Vagina (tissue), 2 donors: ENCODE measurements at regions not wholly inside any gene's neighbourhood (a gene's known extent, or its start where the extent isn't known, plus 50 kb on each side); places are given as distances from the start of the nearest gene placed in this dataset.

Experiments
- DNase-seq, 2 donors: peaks; one replicate each; pipeline ENCODE4 v3.0.0-alpha.2; 2017; ENCODE audit errors: extremely low spot score in 2 of 2
- H3K27ac ChIP-seq: fragments of 200-600 bp; sonication (generic); one replicate; pipeline ENCODE4 v1.5.1; 2019
- H3K27me3 ChIP-seq: fragments of 200-600 bp; sonication (generic); one replicate; pipeline ENCODE4 v1.5.1; 2019
- H3K36me3 ChIP-seq, 2 donors: fragments of 200-600 bp; sonication (generic); one replicate each; pipeline ENCODE4 v1.5.1; 2017 to 2019
- H3K4me1 ChIP-seq: fragments of 200-600 bp; sonication (generic); one replicate; pipeline ENCODE4 v1.5.1; 2019
- H3K4me3 ChIP-seq, 2 donors: fragments of 200-600 bp; sonication (generic); 1 replicate in 1 of 2; 2 replicates in 1 of 2; pipeline ENCODE4 v1.5.1; 2016 to 2019
- H3K9me3 ChIP-seq: fragments of 200-600 bp; sonication (generic); one replicate; pipeline ENCODE4 v1.5.1; 2019
- POLR2A ChIP-seq, 2 donors: fragments of 450-650 bp; IDR thresholded peaks; one replicate each; pipeline ENCODE4 v1.6.1; 2017; ENCODE audit warnings: antibody characterized with exemption in 2 of 2, mild to moderate bottlenecking in 2 of 2, moderate library complexity in 2 of 2
- POLR2AphosphoS5 ChIP-seq, 2 donors: sonication (generic); formaldehyde crosslinking; IDR thresholded peaks; one replicate each; pipeline ENCODE4 v1.9.0; 2017; ENCODE audit warnings: antibody characterized with exemption in 2 of 2, mild to moderate bottlenecking in 2 of 2, low read depth in 1 of 2; ENCODE audit not compliant: insufficient read depth in 1 of 2
- intact Hi-C: fragments of 100-400 bp; cut with DNase I; formaldehyde crosslinking; loops from one replicate; pipeline ENCODE4 v1.15.1; 2023
- TF ChIP-seq, protein P1 (sequence below), 3 experiments: fragments of 450-650 bp in 2 of 3; fragments of 200-600 bp in 1 of 3; sonication (generic) in 1 of 3; IDR thresholded peaks; one replicate each; pipeline ENCODE4 v1.5.1; 2017 to 2019; ENCODE audit warnings: antibody characterized with exemption in 3 of 3, mild to moderate bottlenecking in 2 of 3, moderate library complexity in 2 of 3

DNA sequence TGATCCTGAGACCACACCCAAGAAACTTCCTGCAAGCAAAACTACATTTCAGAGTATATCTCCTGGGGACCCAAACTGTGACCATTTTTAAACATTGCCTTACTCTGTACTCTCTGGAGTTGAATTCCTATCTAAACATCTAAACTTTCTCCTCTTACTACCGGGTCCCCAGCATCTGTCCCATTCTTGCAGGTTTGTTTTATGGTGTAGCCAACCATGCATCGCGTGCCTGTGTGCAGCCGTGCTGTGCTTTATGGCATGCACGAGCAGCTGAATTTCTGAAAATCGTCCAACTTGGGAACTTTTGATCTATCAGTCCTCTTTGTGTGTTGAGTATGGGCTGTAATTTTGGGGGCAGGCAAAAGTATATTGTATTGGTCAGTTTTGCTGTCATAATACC lies 423.8 kb upstream of the DPP6 start:
- no peaks in the 10 kb centered on the region for H3K4me1 ChIP-seq
- no peaks in the 10 kb centered on the region for H3K27me3 ChIP-seq
- H3K9me3 ChIP-seq: no peaks in the 10 kb centered on the region
- no peak overlapping the region for H3K27ac ChIP-seq
- no peak overlapping the region for H3K4me3 ChIP-seq
- H3K36me3 ChIP-seq: no peaks in the 10 kb centered on the region
- intact Hi-C loops: no loop called here
- TF ChIP-seq POLR2A (IDR thresholded peaks at IDR 0.05) (no peak), POLR2AphosphoS5 (IDR thresholded peaks at IDR 0.05; ENCODE audit: insufficient read depth in 1 of 2, low read depth in 1 of 2) (no peak)
- TF ChIP-seq, protein P1, sequence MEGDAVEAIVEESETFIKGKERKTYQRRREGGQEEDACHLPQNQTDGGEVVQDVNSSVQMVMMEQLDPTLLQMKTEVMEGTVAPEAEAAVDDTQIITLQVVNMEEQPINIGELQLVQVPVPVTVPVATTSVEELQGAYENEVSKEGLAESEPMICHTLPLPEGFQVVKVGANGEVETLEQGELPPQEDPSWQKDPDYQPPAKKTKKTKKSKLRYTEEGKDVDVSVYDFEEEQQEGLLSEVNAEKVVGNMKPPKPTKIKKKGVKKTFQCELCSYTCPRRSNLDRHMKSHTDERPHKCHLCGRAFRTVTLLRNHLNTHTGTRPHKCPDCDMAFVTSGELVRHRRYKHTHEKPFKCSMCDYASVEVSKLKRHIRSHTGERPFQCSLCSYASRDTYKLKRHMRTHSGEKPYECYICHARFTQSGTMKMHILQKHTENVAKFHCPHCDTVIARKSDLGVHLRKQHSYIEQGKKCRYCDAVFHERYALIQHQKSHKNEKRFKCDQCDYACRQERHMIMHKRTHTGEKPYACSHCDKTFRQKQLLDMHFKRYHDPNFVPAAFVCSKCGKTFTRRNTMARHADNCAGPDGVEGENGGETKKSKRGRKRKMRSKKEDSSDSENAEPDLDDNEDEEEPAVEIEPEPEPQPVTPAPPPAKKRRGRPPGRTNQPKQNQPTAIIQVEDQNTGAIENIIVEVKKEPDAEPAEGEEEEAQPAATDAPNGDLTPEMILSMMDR (IDR thresholded peaks at IDR 0.05): no peak
- no peak for DNase-seq

DNA sequence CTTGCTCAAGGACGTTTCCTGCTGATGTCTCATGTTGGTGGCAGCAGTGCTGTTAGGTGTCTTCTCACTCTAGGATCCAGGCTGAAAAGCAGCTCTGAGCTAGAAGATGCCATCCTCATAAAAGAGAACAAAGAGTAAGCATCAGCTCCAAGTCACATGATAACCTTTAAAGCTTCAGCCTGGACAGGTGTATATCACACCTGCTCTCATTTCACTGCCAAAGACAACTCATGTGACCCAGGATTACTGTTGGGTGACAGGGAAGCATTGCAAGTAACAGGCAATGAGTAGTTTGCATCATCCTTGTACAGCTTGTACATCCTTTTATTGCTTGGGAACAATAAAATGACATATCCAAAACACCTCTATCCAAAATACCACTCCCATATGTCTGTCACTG lies 423.4 kb upstream of the DPP6 start:
- no peaks in the 10 kb centered on the region for H3K9me3 ChIP-seq
- no peaks in the 10 kb centered on the region for H3K36me3 ChIP-seq
- DNase-seq: no peak
- no peaks in the 10 kb centered on the region for H3K4me1 ChIP-seq
- intact Hi-C loops: no loop called here
- no peak overlapping the region for H3K4me3 ChIP-seq
- no peak overlapping the region for H3K27ac ChIP-seq
- H3K27me3 ChIP-seq: no peaks in the 10 kb centered on the region
- TF ChIP-seq, protein P1 (IDR thresholded peaks at IDR 0.05): no peak
- no peak for TF ChIP-seq POLR2A (IDR thresholded peaks at IDR 0.05)
- TF ChIP-seq POLR2AphosphoS5 (IDR thresholded peaks at IDR 0.05; ENCODE audit: insufficient read depth in 1 of 2, low read depth in 1 of 2): no peak

DNA sequence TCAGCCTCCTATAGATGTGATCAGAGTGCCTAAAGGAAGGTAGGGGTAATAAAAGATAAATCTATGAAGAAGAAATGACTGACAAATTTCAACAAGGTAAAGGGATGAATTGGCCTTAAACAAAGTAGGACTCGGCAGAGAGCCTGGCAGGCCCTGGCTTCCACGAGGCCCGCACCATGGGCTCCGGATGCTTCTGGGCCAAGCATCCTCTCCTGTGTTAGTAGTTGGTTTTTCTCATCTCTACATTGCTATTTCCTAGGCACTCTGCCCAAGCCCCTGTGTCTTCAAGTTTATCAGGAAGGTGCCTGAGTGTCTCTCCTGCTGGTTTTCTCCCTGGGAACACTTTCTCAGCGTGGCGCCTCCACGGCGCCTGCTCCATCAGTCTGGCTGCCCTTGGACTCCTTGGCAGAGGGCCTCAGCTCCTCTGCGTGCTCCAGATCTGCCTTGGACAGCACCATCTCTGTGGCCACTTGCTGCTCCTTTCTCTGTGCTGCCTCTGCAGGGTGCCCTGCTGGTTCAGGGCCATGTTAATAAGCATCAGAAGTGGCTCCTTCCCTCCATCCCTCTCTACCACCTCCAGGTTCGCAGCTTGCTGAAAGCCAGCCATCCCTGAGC lies 413.3 kb upstream of the DPP6 start:
- H3K36me3 ChIP-seq: no peaks in the 10 kb centered on the region
- TF ChIP-seq POLR2A (IDR thresholded peaks at IDR 0.05) (no peak), POLR2AphosphoS5 (IDR thresholded peaks at IDR 0.05; ENCODE audit: insufficient read depth in 1 of 2, low read depth in 1 of 2) (no peak)
- TF ChIP-seq, protein P1 (IDR thresholded peaks at IDR 0.05): no peak
- no peaks in the 10 kb centered on the region for H3K4me1 ChIP-seq
- DNase-seq: no peak
- H3K27ac ChIP-seq: no peak overlapping the region
- H3K27me3 ChIP-seq: no peaks in the 10 kb centered on the region
- H3K9me3 ChIP-seq: no peaks in the 10 kb centered on the region
- intact Hi-C loops: no loop called here
- no peak overlapping the region for H3K4me3 ChIP-seq

DNA sequence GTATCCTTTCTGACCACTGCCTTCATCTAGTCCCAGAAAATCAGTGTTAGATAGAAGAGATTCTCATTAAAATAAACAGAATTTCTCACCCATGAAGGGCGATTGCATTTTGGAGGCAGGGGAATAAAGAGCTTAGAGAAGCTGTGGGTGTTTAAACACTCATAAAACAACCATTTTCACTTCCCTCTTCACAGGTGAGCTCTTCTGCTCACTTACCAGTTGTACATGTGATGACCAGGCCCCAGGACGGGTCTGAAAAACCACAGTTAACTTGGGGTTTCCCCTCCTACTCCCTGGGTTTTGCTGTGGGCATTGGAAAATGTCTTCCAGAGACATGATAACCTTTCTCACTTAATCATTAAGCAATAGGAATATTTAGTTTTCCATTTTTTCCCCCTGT lies 411.6 kb upstream of the DPP6 start:
- Histone ChIP-seq H3K4me3 (no peak overlapping the region), H3K27me3 (no peaks in the 10 kb centered on the region), H3K9me3 (no peaks in the 10 kb centered on the region), H3K27ac (no peak overlapping the region), H3K36me3 (no peaks in the 10 kb centered on the region), H3K4me1 (no peaks in the 10 kb centered on the region)
- TF ChIP-seq POLR2AphosphoS5 (IDR thresholded peaks at IDR 0.05; ENCODE audit: insufficient read depth in 1 of 2, low read depth in 1 of 2) (no peak), POLR2A (IDR thresholded peaks at IDR 0.05) (no peak)
- TF ChIP-seq, protein P1 (IDR thresholded peaks at IDR 0.05): no peak
- DNase-seq: no peak
- intact Hi-C loops: no loop called here

DNA sequence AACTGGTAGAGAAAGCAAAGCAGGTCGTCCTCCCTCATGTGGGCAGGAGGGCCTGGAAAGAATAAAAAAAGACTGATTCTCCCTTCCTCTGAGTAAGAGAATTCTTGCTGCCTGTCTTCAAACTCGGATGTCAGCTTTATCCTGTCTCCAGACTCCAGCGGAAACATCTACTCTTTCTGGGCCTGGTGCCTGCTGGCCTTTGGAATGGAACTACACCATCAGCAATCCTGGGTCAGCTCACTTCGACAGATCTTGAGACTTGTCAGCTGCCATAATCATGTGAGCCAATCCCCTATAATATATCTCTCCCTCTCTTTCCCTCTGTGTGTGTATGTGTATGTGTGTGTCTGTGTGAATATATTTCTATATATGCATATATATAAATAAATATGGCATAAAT lies 411.0 kb upstream of the DPP6 start:
- no peak overlapping the region for H3K4me3 ChIP-seq
- intact Hi-C loops: no loop called here
- H3K36me3 ChIP-seq: no peaks in the 10 kb centered on the region
- DNase-seq: no peak
- TF ChIP-seq POLR2A (IDR thresholded peaks at IDR 0.05) (no peak), POLR2AphosphoS5 (IDR thresholded peaks at IDR 0.05; ENCODE audit: insufficient read depth in 1 of 2, low read depth in 1 of 2) (no peak)
- TF ChIP-seq, protein P1 (IDR thresholded peaks at IDR 0.05): no peak
- no peak overlapping the region for H3K27ac ChIP-seq
- no peaks in the 10 kb centered on the region for H3K9me3 ChIP-seq
- H3K4me1 ChIP-seq: no peaks in the 10 kb centered on the region
- H3K27me3 ChIP-seq: no peaks in the 10 kb centered on the region
